ENCODE measurements at regions not wholly inside any gene's neighbourhood (a gene's known extent, or its start where the extent isn't known, plus 50 kb on each side); places are given as distances from the start of the nearest gene placed in this dataset.

- ChIA-PET RAD21 (ENCODE audit: low non-redundant PET in 1 of 2, low total read pairs in 2 of 2, uncharacterized antibody in 2 of 2, unreplicated experiment in 2 of 2) (no interaction called here), CTCF (no interaction called here), POLR2A (no interaction called here)
- Histone ChIP-seq H3K79me2 (ENCODE audit: insufficient read depth, low read length) (no peaks in the 10 kb centered on the region), H3K9ac (ENCODE audit: low read length) (no peak overlapping the region), H3K4me1 (ENCODE audit: control insufficient read depth in 1 of 2, insufficient read depth in 2 of 2, low read length in 2 of 2) (no peaks in the 10 kb centered on the region; a peak in 1 of 4 replicates), H3K27ac (ENCODE audit: low read depth, low read length) (no peak overlapping the region), H3K9me2 (ENCODE audit: insufficient read depth) (no peaks in the 10 kb centered on the region), H3K4me2 (ENCODE audit: low read length) (no peak overlapping the region), H3K36me3 (ENCODE audit: control insufficient read depth in 1 of 2, insufficient read depth in 2 of 2, low read length in 2 of 2) (no peaks in the 10 kb centered on the region), H3K27me3 (ENCODE audit: insufficient read depth, low read length) (no peaks in the 10 kb centered on the region), H3K9me3 (ENCODE audit: control insufficient read depth in 1 of 2, insufficient read depth in 1 of 2, low read depth in 1 of 2, low read length in 2 of 2) (no peaks in the 10 kb centered on the region), H3K4me3 (replicated peaks in 1 of 2; ENCODE audit: low read depth in 1 of 2, low read length in 2 of 2) (no peak overlapping the region), H4K20me1 (ENCODE audit: insufficient read depth) (no peaks in the 10 kb centered on the region), H2AFZ (ENCODE audit: low read depth, low read length, poor library complexity, severe bottlenecking) (no peak overlapping the region)
- intact Hi-C loops (cut with micrococcal nuclease): no loop called here
- TF ChIP-seq ZNF274 (IDR thresholded peaks at IDR 0.05; ENCODE audit: low read depth, low read length): no peak
- DNase-seq (ENCODE audit: low read depth, low spot score) (no peak), ATAC-seq (no peak)
- BruUV-seq (replicated peaks): no TSS peak
Measured at GRCh38 chr2:46827274-46828134, 88.1 kb downstream of the MCFD2 start.

- RAD21 ChIA-PET (ENCODE audit: low non-redundant PET in 1 of 2, low total read pairs in 2 of 2, uncharacterized antibody in 2 of 2, unreplicated experiment in 2 of 2): no interaction called here
- no TSS peak for BruUV-seq (replicated peaks)
- POLR2A ChIA-PET: no interaction called here
- H3K36me3 ChIP-seq (ENCODE audit: control insufficient read depth in 1 of 2, insufficient read depth in 2 of 2, low read length in 2 of 2): no peaks in the 10 kb centered on the region
- H4K20me1 ChIP-seq (ENCODE audit: insufficient read depth): no peaks in the 10 kb centered on the region
- CTCF ChIA-PET: no interaction called here
- no peaks in the 10 kb centered on the region; a peak in 1 of 4 replicates for H3K4me1 ChIP-seq (ENCODE audit: control insufficient read depth in 1 of 2, insufficient read depth in 2 of 2, low read length in 2 of 2)
- no peaks in the 10 kb centered on the region for H3K27me3 ChIP-seq (ENCODE audit: insufficient read depth, low read length)
- ATAC-seq: no peak
- DNase-seq (ENCODE audit: low read depth, low spot score): no peak
- no peak overlapping the region for H2AFZ ChIP-seq (ENCODE audit: low read depth, low read length, poor library complexity, severe bottlenecking)
- no peak overlapping the region for H3K4me3 ChIP-seq (replicated peaks in 1 of 2; ENCODE audit: low read depth in 1 of 2, low read length in 2 of 2)
- H3K27ac ChIP-seq (ENCODE audit: low read depth, low read length): no peak overlapping the region
- TF ChIP-seq EZH2 (IDR thresholded peaks at IDR 0.05): no peak
- no peak for TF ChIP-seq CBX3 (IDR thresholded peaks at IDR 0.05; ENCODE audit: low read depth)
- TF ChIP-seq REST (IDR thresholded peaks at IDR 0.05; ENCODE audit: low read depth): no peak
- TF ChIP-seq CTCF (IDR thresholded peaks at IDR 0.05 in 2 of 3, conservative IDR thresholded peaks at IDR 0.05 in 1 of 3; ENCODE audit: borderline replicate concordance in 1 of 3, insufficient read depth in 1 of 3, low read depth in 2 of 3, low read length in 2 of 3): no peak
- TF ChIP-seq ZNF274 (IDR thresholded peaks at IDR 0.05; ENCODE audit: low read depth, low read length): no peak
- no peak for TF ChIP-seq TCF7L2 (IDR thresholded peaks at IDR 0.05; ENCODE audit: borderline replicate concordance, extremely low read depth, insufficient read depth, insufficient read length)
- no peak for TF ChIP-seq SIN3A (IDR thresholded peaks at IDR 0.05; ENCODE audit: low read depth)
- no peak for TF ChIP-seq CEBPB (IDR thresholded peaks at IDR 0.05; ENCODE audit: low read depth)
- no peak for TF ChIP-seq JUND (IDR thresholded peaks at IDR 0.05)
- TF ChIP-seq POLR2AphosphoS5 (IDR thresholded peaks at IDR 0.05; ENCODE audit: low read depth, low read length): no peak
- no peak for TF ChIP-seq YY1 (IDR thresholded peaks at IDR 0.05; ENCODE audit: extremely low read depth, insufficient replicate concordance, low read depth, low read length)
- no peak for TF ChIP-seq EZH2phosphoT487 (IDR thresholded peaks at IDR 0.05; ENCODE audit: borderline replicate concordance)
- no peak overlapping the region for H3K4me2 ChIP-seq (ENCODE audit: low read length)
- no peaks in the 10 kb centered on the region for H3K79me2 ChIP-seq (ENCODE audit: insufficient read depth, low read length)
- intact Hi-C loops (cut with micrococcal nuclease): no loop called here
- no peaks in the 10 kb centered on the region for H3K9me2 ChIP-seq (ENCODE audit: insufficient read depth)
- no peak overlapping the region for H3K9ac ChIP-seq (ENCODE audit: low read length)
- no peaks in the 10 kb centered on the region for H3K9me3 ChIP-seq (ENCODE audit: control insufficient read depth in 1 of 2, insufficient read depth in 1 of 2, low read depth in 1 of 2, low read length in 2 of 2)
Measured at GRCh38 chr2:46826569-46827245, 88.9 kb downstream of the MCFD2 start.
